Astrocyte (in vitro differentiated cells and primary cell): ENCODE measurements at regions not wholly inside any gene's neighbourhood (a gene's known extent, or its start where the extent isn't known, plus 50 kb on each side); places are given as distances from the start of the nearest gene placed in this dataset.
A peak's percentile ranks its signal among the peaks of the same experiment; 100 is the strongest.

ENCODE experiments used
- DNase-seq: peaks from one replicate; pipeline ENCODE4 v3.0.0-alpha.2; 2010; ENCODE audit warnings: low read depth
- FAIRE-seq: peaks from 2 replicates; lab custom pipeline; 2011; peaks lifted over from hg19 to GRCh38; lab: Jason Lieb, UNC
- H2AFZ ChIP-seq: 2 replicates; pipeline ENCODE4 v1.6.0; 2012; ENCODE audit warnings: low read depth, low read length, inconsistent platforms
- H3K27ac ChIP-seq: 2 replicates; pipeline ENCODE4 v1.5.1; 2011; ENCODE audit warnings: low read depth, low read length, inconsistent platforms
- H3K27me3 ChIP-seq: 2 replicates; pipeline ENCODE4 v1.6.0; 2011; ENCODE audit warnings: low read length, inconsistent platforms; ENCODE audit not compliant: insufficient read depth
- H3K36me3 ChIP-seq: 2 replicates; pipeline ENCODE4 v1.5.1; 2011; ENCODE audit warnings: low read length, inconsistent platforms; ENCODE audit not compliant: insufficient read depth
- H3K4me1 ChIP-seq: 2 replicates; pipeline ENCODE4 v1.5.1; 2011; ENCODE audit warnings: low read length, inconsistent platforms; ENCODE audit not compliant: insufficient read depth
- H3K4me2 ChIP-seq: 2 replicates; pipeline ENCODE4 v1.6.0; 2012; ENCODE audit warnings: low read length, inconsistent platforms
- H3K4me3 ChIP-seq: 2 replicates; pipeline ENCODE4 v1.5.1; 2011; ENCODE audit warnings: low read depth, mild to moderate bottlenecking, low read length, inconsistent platforms; ENCODE audit not compliant: insufficient read depth
- H3K79me2 ChIP-seq: 2 replicates; pipeline ENCODE4 v1.6.0; 2012; ENCODE audit warnings: mild to moderate bottlenecking, low read length, inconsistent platforms; ENCODE audit not compliant: insufficient read depth
- H3K9ac ChIP-seq: 2 replicates; pipeline ENCODE4 v1.6.0; 2012; ENCODE audit warnings: mild to moderate bottlenecking, low read length, inconsistent platforms
- H3K9me3 ChIP-seq: 2 replicates; pipeline ENCODE4 v1.5.1; 2012; ENCODE audit warnings: low read depth, mild to moderate bottlenecking, low read length, inconsistent platforms; ENCODE audit not compliant: insufficient read depth
- H4K20me1 ChIP-seq: 2 replicates; pipeline ENCODE4 v1.6.0; 2012; ENCODE audit warnings: low read length, inconsistent platforms; ENCODE audit not compliant: insufficient read depth
- H3K27ac Mint-ChIP-seq: one replicate; pipeline ENCODE4 v1.8.0; 2021; ENCODE audit warnings: mild to moderate bottlenecking, mixed read lengths; ENCODE audit not compliant: unreplicated experiment
- H3K27me3 Mint-ChIP-seq: one replicate; pipeline ENCODE4 v1.8.0; 2021; ENCODE audit warnings: low read depth, mixed read lengths; ENCODE audit not compliant: unreplicated experiment
- H3K36me3 Mint-ChIP-seq: one replicate; pipeline ENCODE4 v1.8.0; 2021; ENCODE audit warnings: low read depth, mixed read lengths; ENCODE audit not compliant: unreplicated experiment
- H3K4me1 Mint-ChIP-seq: one replicate; pipeline ENCODE4 v1.8.0; 2021; ENCODE audit warnings: low read depth, mixed read lengths; ENCODE audit not compliant: unreplicated experiment
- H3K4me3 Mint-ChIP-seq: one replicate; pipeline ENCODE4 v1.8.0; 2021; ENCODE audit warnings: mild to moderate bottlenecking, moderate library complexity, mixed read lengths; ENCODE audit not compliant: unreplicated experiment
- H3K9me3 Mint-ChIP-seq: one replicate; pipeline ENCODE4 v1.8.0; 2021; ENCODE audit warnings: mild to moderate bottlenecking, mixed read lengths; ENCODE audit not compliant: unreplicated experiment
- EZH2 ChIP-seq: IDR thresholded peaks from 2 replicates; pipeline ENCODE4 v1.6.1; 2012; ENCODE audit warnings: mild to moderate bottlenecking, low read length, inconsistent platforms; ENCODE audit not compliant: insufficient read depth
- TF ChIP-seq, protein P1 (sequence below): IDR thresholded peaks from 2 replicates; pipeline ENCODE4 v1.5.1; 2011; ENCODE audit warnings: low read depth, mild to moderate bottlenecking, inconsistent platforms, low read length, moderate library complexity; ENCODE audit not compliant: insufficient read depth

DNA sequence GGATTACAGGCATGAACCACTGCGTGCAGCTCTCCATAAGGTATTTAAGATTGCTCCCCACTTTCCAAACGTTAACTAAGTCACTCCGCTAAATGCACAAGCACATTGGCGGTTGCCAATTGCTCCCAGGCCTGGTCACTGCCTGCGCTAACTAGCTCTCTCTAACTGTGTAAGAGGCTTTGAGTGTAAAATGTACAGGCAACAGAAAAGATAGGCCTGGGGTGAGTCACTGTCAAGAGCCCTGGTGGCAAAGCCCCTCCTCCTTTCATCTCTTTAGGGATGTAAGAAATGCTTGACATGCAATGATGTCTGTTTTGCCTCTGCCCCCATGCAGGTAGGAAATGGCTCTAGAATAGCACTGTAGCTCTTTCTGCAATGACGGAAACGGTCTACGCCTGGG lies 329.7 kb upstream of the GATB start:
- H4K20me1 ChIP-seq, result no peaks in the 10 kb centered on the region
- H3K36me3 Mint-ChIP-seq, result no peaks in the 10 kb centered on the region
- no peaks in the 10 kb centered on the region for H3K36me3 ChIP-seq
- FAIRE-seq, result no peak
- no peak overlapping the region for H3K27ac ChIP-seq
- H3K27me3 Mint-ChIP-seq, result peaks cover 9% of the 10 kb centered on the region
- TF ChIP-seq, protein P1, sequence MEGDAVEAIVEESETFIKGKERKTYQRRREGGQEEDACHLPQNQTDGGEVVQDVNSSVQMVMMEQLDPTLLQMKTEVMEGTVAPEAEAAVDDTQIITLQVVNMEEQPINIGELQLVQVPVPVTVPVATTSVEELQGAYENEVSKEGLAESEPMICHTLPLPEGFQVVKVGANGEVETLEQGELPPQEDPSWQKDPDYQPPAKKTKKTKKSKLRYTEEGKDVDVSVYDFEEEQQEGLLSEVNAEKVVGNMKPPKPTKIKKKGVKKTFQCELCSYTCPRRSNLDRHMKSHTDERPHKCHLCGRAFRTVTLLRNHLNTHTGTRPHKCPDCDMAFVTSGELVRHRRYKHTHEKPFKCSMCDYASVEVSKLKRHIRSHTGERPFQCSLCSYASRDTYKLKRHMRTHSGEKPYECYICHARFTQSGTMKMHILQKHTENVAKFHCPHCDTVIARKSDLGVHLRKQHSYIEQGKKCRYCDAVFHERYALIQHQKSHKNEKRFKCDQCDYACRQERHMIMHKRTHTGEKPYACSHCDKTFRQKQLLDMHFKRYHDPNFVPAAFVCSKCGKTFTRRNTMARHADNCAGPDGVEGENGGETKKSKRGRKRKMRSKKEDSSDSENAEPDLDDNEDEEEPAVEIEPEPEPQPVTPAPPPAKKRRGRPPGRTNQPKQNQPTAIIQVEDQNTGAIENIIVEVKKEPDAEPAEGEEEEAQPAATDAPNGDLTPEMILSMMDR, result no peak
- no peak for TF ChIP-seq EZH2
- no peak overlapping the region for H2AFZ ChIP-seq
- H3K4me3 ChIP-seq, result no peak overlapping the region
- no peak for DNase-seq
- H3K79me2 ChIP-seq, result no peaks in the 10 kb centered on the region
- H3K9ac ChIP-seq, result no peak overlapping the region
- peaks cover 2% of the 10 kb centered on the region for H3K27me3 ChIP-seq
- H3K4me1 Mint-ChIP-seq, result peaks cover 15% of the 10 kb centered on the region
- H3K9me3 ChIP-seq, result no peaks in the 10 kb centered on the region
- H3K9me3 Mint-ChIP-seq, result no peaks in the 10 kb centered on the region
- H3K4me2 ChIP-seq, result no peak overlapping the region
- no peak overlapping the region for H3K4me3 Mint-ChIP-seq
- peaks cover 7% of the 10 kb centered on the region for H3K4me1 ChIP-seq
- peak overlapping the region; percentile 79 for H3K27ac Mint-ChIP-seq

DNA sequence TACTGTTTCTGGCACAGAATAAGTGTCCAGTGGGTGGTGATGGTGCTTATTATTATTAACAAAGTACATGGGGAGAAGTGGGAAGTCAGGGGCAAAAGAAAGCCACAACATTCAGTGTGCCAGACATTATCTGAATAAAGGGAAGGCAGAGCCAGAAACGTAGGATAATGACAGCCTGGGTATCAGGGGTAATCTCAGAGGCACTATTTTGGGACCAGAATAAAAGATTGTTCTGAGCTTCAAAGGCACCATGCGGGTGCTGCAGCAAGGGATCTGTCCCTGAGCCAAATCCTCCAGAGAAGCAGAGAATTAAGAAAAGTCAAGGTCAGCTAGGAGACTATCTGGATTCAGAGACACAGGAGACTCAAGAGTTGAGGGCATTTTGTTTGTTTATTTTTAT lies 328.8 kb upstream of the GATB start:
- Mint-ChIP-seq H3K36me3 (no peaks in the 10 kb centered on the region), H3K27me3 (peaks cover 16% of the 10 kb centered on the region), H3K4me3 (no peak overlapping the region), H3K27ac (peak overlapping the region; percentile 14), H3K4me1 (peaks cover 8% of the 10 kb centered on the region), H3K9me3 (no peaks in the 10 kb centered on the region)
- H3K27ac ChIP-seq, result no peak overlapping the region
- FAIRE-seq (no peak), DNase-seq (no peak)
- H3K9me3 ChIP-seq, result no peaks in the 10 kb centered on the region
- H3K4me1 ChIP-seq, result no peaks in the 10 kb centered on the region
- no peaks in the 10 kb centered on the region for H4K20me1 ChIP-seq
- H3K9ac ChIP-seq, result no peak overlapping the region
- no peaks in the 10 kb centered on the region for H3K79me2 ChIP-seq
- H2AFZ ChIP-seq, result no peak overlapping the region
- TF ChIP-seq, protein P1, result no peak
- no peak for TF ChIP-seq EZH2
- H3K4me3 ChIP-seq, result no peak overlapping the region
- peaks cover 5% of the 10 kb centered on the region for H3K27me3 ChIP-seq
- no peaks in the 10 kb centered on the region for H3K36me3 ChIP-seq
- H3K4me2 ChIP-seq, result no peak overlapping the region

DNA sequence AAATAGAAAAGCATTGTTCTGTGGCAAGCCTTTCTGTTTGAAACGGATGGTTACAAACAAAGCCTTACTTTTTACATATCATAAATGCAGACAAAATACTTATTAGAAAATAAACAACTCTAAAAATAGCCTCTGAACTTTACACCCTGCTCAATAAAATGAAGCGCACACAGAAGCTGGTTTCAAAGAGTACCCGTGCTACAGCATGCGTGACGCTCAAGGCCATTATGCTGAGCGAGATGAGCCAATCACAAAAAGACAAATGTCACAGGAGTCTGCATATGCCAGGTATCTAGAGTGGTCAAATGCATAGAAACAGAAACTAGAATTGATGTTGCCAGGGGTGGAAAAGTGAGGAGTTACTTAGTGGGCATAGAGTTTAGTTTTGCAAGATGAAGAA lies 326.5 kb upstream of the GATB start:
- Histone ChIP-seq H4K20me1 (no peaks in the 10 kb centered on the region), H3K4me3 (no peak overlapping the region), H3K4me1 (no peaks in the 10 kb centered on the region), H3K27ac (no peak overlapping the region), H2AFZ (no peak overlapping the region), H3K9me3 (no peaks in the 10 kb centered on the region), H3K79me2 (no peaks in the 10 kb centered on the region), H3K9ac (no peak overlapping the region), H3K36me3 (no peaks in the 10 kb centered on the region), H3K4me2 (no peak overlapping the region), H3K27me3 (peaks cover 6% of the 10 kb centered on the region)
- H3K9me3 Mint-ChIP-seq, result peaks cover 2% of the 10 kb centered on the region
- H3K4me1 Mint-ChIP-seq, result peaks cover 7% of the 10 kb centered on the region
- no peak for TF ChIP-seq EZH2
- TF ChIP-seq, protein P1, result no peak
- no peak overlapping the region for H3K27ac Mint-ChIP-seq
- H3K4me3 Mint-ChIP-seq, result no peak overlapping the region
- FAIRE-seq (no peak), DNase-seq (no peak)
- no peaks in the 10 kb centered on the region for H3K36me3 Mint-ChIP-seq
- H3K27me3 Mint-ChIP-seq, result peaks cover 20% of the 10 kb centered on the region
